Common myeloid progenitor, CD34-positive (primary cell): ENCODE measurements at regions not wholly inside any gene's neighbourhood (a gene's known extent, or its start where the extent isn't known, plus 50 kb on each side); places are given as distances from the start of the nearest gene placed in this dataset.

Experiments used
- CTCF ChIA-PET: fragments of 350-600 bp; sonication (Branson Sonifier 250); formaldehyde crosslinking; loops from one replicate; lab custom pipeline; 2021; ENCODE audit warnings: antibody characterized with exemption; lab: Charles Lee
- POLR2A ChIA-PET: fragments of 350-600 bp; sonication (Branson Sonifier 250); formaldehyde crosslinking; loops from one replicate; lab custom pipeline; 2021; ENCODE audit warnings: antibody characterized with exemption; lab: Charles Lee
- DNase-seq, 3 donors: peaks; one replicate each; pipeline versions ENCODE4 v3.0.0 to v3.0.0-alpha.2; 2013
- H3K27ac ChIP-seq, 2 experiments: 1 replicate in 1 of 2; 2 replicates in 1 of 2; pipeline ENCODE4 v1.7.0; 2013; ENCODE audit warnings: inconsistent platforms in 2 of 2, low read length in 2 of 2, mild to moderate bottlenecking in 2 of 2, low read depth in 1 of 2, moderate library complexity in 1 of 2; ENCODE audit not compliant: severe bottlenecking in 2 of 2, insufficient read depth in 1 of 2, poor library complexity in 1 of 2
- H3K27me3 ChIP-seq, 5 experiments: replicated peaks in 2 of 5; 1 replicate in 3 of 5; 2 replicates in 2 of 5; pipeline versions ENCODE4 v1.6.1 to v1.7.0; 2013; ENCODE audit warnings: low read length in 4 of 5, mild to moderate bottlenecking in 2 of 5, moderate library complexity in 2 of 5, inconsistent platforms in 1 of 5; ENCODE audit not compliant: insufficient read depth in 5 of 5, control insufficient read depth in 4 of 5
- H3K36me3 ChIP-seq, 4 experiments: 1 replicate in 2 of 4; 2 replicates in 2 of 4; pipeline versions ENCODE4 v1.6.1 to v1.7.0; 2013; ENCODE audit warnings: low read length in 3 of 4, control low read depth in 1 of 4, mild to moderate bottlenecking in 1 of 4; ENCODE audit not compliant: control insufficient read depth in 4 of 4, insufficient read depth in 4 of 4
- H3K4me1 ChIP-seq, 4 experiments: 1 replicate in 3 of 4; 2 replicates in 1 of 4; pipeline versions ENCODE4 v1.6.1 to v1.7.1; 2013; ENCODE audit warnings: low read length in 3 of 4, mild to moderate bottlenecking in 3 of 4, control low read depth in 1 of 4, inconsistent platforms in 1 of 4, moderate library complexity in 1 of 4; ENCODE audit not compliant: control insufficient read depth in 4 of 4, insufficient read depth in 4 of 4; ENCODE audit errors: control extremely low read depth in 1 of 4
- H3K4me3 ChIP-seq, 7 experiments: 1 replicate in 4 of 7; 2 replicates in 3 of 7; pipeline versions ENCODE4 v1.5.1 to v1.7.0; 2013; ENCODE audit warnings: mild to moderate bottlenecking in 7 of 7, low read length in 6 of 7, moderate library complexity in 6 of 7, inconsistent platforms in 2 of 7, low read depth in 2 of 7, control low read depth in 1 of 7; ENCODE audit not compliant: insufficient read depth in 4 of 7, control insufficient read depth in 1 of 7; ENCODE audit errors: extremely low read depth in 1 of 7
- H3K9me3 ChIP-seq, 5 experiments: 1 replicate in 4 of 5; 2 replicates in 1 of 5; pipeline versions ENCODE4 v1.6.1 to v1.7.1; 2013; ENCODE audit warnings: low read length in 4 of 5, mild to moderate bottlenecking in 2 of 5, inconsistent platforms in 1 of 5, low read depth in 1 of 5, moderate library complexity in 1 of 5; ENCODE audit not compliant: control insufficient read depth in 4 of 5, insufficient read depth in 2 of 5; ENCODE audit errors: control extremely low read depth in 1 of 5
- WGBS: methylation state at CpG from one replicate; pipeline ENCODE4 v1.1.5; 2013; ENCODE audit not compliant: insufficient coverage; 5-methylcytosine and 5-hydroxymethylcytosine counted together

- Histone ChIP-seq H3K4me1 (peaks cover 0 to 3% (median 1%) of the 10 kb centered on the region in 4 experiments), H3K27ac (no peak overlapping the region), H3K4me3 (no peak overlapping the region), H3K27me3 (no peaks in the 10 kb centered on the region), H3K9me3 (no peaks in the 10 kb centered on the region), H3K36me3 (no peaks in the 10 kb centered on the region)
- POLR2A ChIA-PET: no interaction called here
- WGBS: 91% methylated on average over 14 of the region's 18 CpGs
- no peak for DNase-seq
- CTCF ChIA-PET: interaction anchor here (2.3 kb wide), 1 partner anchor 14 kb away, joined by 12 read pairs; no protein-coding TSS in a partner anchor
Measured at GRCh38 chr16:85514598-85515318, 98.4 kb upstream of the GSE1 start.

- no peak for DNase-seq
- POLR2A ChIA-PET: no interaction called here
- H3K4me3 ChIP-seq: no peak overlapping the region
- no peaks in the 10 kb centered on the region for H3K27me3 ChIP-seq
- WGBS: 98% methylated on average over 9 of the region's 13 CpGs
- peaks cover 0 to 3% (median 1%) of the 10 kb centered on the region in 4 experiments for H3K4me1 ChIP-seq
- no peaks in the 10 kb centered on the region for H3K36me3 ChIP-seq
- no peak overlapping the region for H3K27ac ChIP-seq
- no peaks in the 10 kb centered on the region for H3K9me3 ChIP-seq
- CTCF ChIA-PET: interaction anchor here (2.3 kb wide), 1 partner anchor 14 kb away, joined by 12 read pairs; no protein-coding TSS in a partner anchor
Measured at GRCh38 chr16:85515319-85515745, 97.8 kb upstream of the GSE1 start.

GRCh38 chr16:85515830-85516397 is 97.2 kb upstream of the GSE1 start:
- no peak overlapping the region for H3K27ac ChIP-seq
- 87% methylated on average over 3 of the region's 12 CpGs for WGBS
- no peaks in the 10 kb centered on the region for H3K36me3 ChIP-seq
- no peaks in the 10 kb centered on the region for H3K27me3 ChIP-seq
- DNase-seq: no peak
- H3K4me1 ChIP-seq: peaks cover 0 to 3% (median 1%) of the 10 kb centered on the region in 4 experiments
- ChIA-PET POLR2A (interaction anchor here (0.6 kb wide), 1 partner anchor 10 kb away, joined by 3 read pairs; no protein-coding TSS in a partner anchor), CTCF (interaction anchor here (2.3 kb wide), 1 partner anchor 13 kb away, joined by 12 read pairs; no protein-coding TSS in a partner anchor)
- no peaks in the 10 kb centered on the region for H3K9me3 ChIP-seq
- H3K4me3 ChIP-seq: no peak overlapping the region

- DNase-seq: no peak
- no peak overlapping the region for H3K27ac ChIP-seq
- 98% methylated on average over 4 of the region's 7 CpGs for WGBS
- ChIA-PET POLR2A (no interaction called here), CTCF (interaction anchor here (0.7 kb wide), 1 partner anchor 47 kb away, joined by 3 read pairs; no protein-coding TSS in a partner anchor)
- H3K9me3 ChIP-seq: no peaks in the 10 kb centered on the region
- no peaks in the 10 kb centered on the region for H3K36me3 ChIP-seq
- H3K4me3 ChIP-seq: no peak overlapping the region
- no peaks in the 10 kb centered on the region for H3K27me3 ChIP-seq
- H3K4me1 ChIP-seq: peaks cover 0 to 3% (median 1%) of the 10 kb centered on the region in 4 experiments
Measured at GRCh38 chr16:85517154-85517553, 96.0 kb upstream of the GSE1 start.

GRCh38 chr16:85517563-85518179 is 95.5 kb upstream of the GSE1 start:
- Histone ChIP-seq H3K4me1 (peaks cover 0 to 3% (median 1%) of the 10 kb centered on the region in 4 experiments), H3K4me3 (no peak overlapping the region), H3K27me3 (no peaks in the 10 kb centered on the region), H3K36me3 (no peaks in the 10 kb centered on the region), H3K9me3 (no peaks in the 10 kb centered on the region), H3K27ac (no peak overlapping the region)
- ChIA-PET POLR2A (no interaction called here), CTCF (interaction anchor here (0.7 to 1.1 kb wide), 2 partner anchors 11 to 46 kb away, joined by 3 to 4 read pairs; no protein-coding TSS in a partner anchor)
- DNase-seq: peak; percentile 47 to 78 (median 62)
- WGBS: 89% methylated on average over 29 of the region's 38 CpGs

GRCh38 chr16:85518398-85519049 is 94.6 kb upstream of the GSE1 start:
- H3K4me3 ChIP-seq: no peak overlapping the region
- ChIA-PET CTCF (interaction anchor here (1.1 kb wide), 1 partner anchor 10 kb away, joined by 4 read pairs; no protein-coding TSS in a partner anchor), POLR2A (no interaction called here)
- no peaks in the 10 kb centered on the region for H3K27me3 ChIP-seq
- no peaks in the 10 kb centered on the region for H3K9me3 ChIP-seq
- no peaks in the 10 kb centered on the region for H3K36me3 ChIP-seq
- peaks cover 0 to 10% (median 7%) of the 10 kb centered on the region in 4 experiments for H3K4me1 ChIP-seq
- DNase-seq: no peak
- H3K27ac ChIP-seq: no peak overlapping the region
- WGBS: 88% methylated on average over 13 of the region's 17 CpGs
